ENCODE measurements at regions not wholly inside any gene's neighbourhood (a gene's known extent, or its start where the extent isn't known, plus 50 kb on each side); places are given as distances from the start of the nearest gene placed in this dataset.

- TF ChIP-seq CTCF (IDR thresholded peaks at IDR 0.05): no peak
- TF ChIP-seq POLR2A (IDR thresholded peaks at IDR 0.05): no peak
These were observed 251.7 kb downstream of the SNX10 start for GRCh38 chr7:26543340-26543739.
